ENCODE measurements at regions not wholly inside any gene's neighbourhood (a gene's known extent, or its start where the extent isn't known, plus 50 kb on each side); places are given as distances from the start of the nearest gene placed in this dataset.

- TF ChIP-seq, protein P1, sequence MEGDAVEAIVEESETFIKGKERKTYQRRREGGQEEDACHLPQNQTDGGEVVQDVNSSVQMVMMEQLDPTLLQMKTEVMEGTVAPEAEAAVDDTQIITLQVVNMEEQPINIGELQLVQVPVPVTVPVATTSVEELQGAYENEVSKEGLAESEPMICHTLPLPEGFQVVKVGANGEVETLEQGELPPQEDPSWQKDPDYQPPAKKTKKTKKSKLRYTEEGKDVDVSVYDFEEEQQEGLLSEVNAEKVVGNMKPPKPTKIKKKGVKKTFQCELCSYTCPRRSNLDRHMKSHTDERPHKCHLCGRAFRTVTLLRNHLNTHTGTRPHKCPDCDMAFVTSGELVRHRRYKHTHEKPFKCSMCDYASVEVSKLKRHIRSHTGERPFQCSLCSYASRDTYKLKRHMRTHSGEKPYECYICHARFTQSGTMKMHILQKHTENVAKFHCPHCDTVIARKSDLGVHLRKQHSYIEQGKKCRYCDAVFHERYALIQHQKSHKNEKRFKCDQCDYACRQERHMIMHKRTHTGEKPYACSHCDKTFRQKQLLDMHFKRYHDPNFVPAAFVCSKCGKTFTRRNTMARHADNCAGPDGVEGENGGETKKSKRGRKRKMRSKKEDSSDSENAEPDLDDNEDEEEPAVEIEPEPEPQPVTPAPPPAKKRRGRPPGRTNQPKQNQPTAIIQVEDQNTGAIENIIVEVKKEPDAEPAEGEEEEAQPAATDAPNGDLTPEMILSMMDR (conservative IDR thresholded peaks at IDR 0.05; ENCODE audit: low read depth, low read length) = no peak
- TF ChIP-seq EZH2phosphoT487 (IDR thresholded peaks at IDR 0.05; ENCODE audit: borderline replicate concordance, low read length) (no peak), EZH2 (IDR thresholded peaks at IDR 0.05; ENCODE audit: low read length, unreplicated experiment) (no peak)
These were observed 796.2 kb upstream of the MIR17HG start for GRCh38 chr13:90551253-90551652.
